HEK293T (cell line): ENCODE measurements at regions not wholly inside any gene's neighbourhood (a gene's known extent, or its start where the extent isn't known, plus 50 kb on each side); places are given as distances from the start of the nearest gene placed in this dataset.

Experiments
- ELF4 ChIP-seq: fragments of 450-650 bp; IDR thresholded peaks from 2 replicates; pipeline ENCODE4 v1.6.1; 2017; ENCODE audit warnings: antibody characterized with exemption
- FOXM1 ChIP-seq: fragments of 450-650 bp; IDR thresholded peaks from 2 replicates; pipeline ENCODE4 v1.6.1; 2017; ENCODE audit warnings: mild to moderate bottlenecking, borderline replicate concordance
- L3MBTL2 ChIP-seq: fragments of 450-650 bp; conservative IDR thresholded peaks from 2 replicates; pipeline ENCODE4 v1.6.1; 2016; ENCODE audit warnings: mild to moderate bottlenecking
- TARDBP ChIP-seq: fragments of 450-650 bp; IDR thresholded peaks from 2 replicates; pipeline ENCODE4 v1.6.1; 2016

GRCh38 chr1:2925918-2926317 lies 95.3 kb upstream of the ACTRT2 start:
- TF ChIP-seq FOXM1 (no peak), TARDBP (no peak), ELF4 (no peak), L3MBTL2 (no peak)
